KMS-11 (cell line): ENCODE measurements at regions not wholly inside any gene's neighbourhood (a gene's known extent, or its start where the extent isn't known, plus 50 kb on each side); places are given as distances from the start of the nearest gene placed in this dataset.

Experiments
- H2AFZ ChIP-seq: fragments of 200-600 bp; sonication (generic); 2 replicates; pipeline ENCODE4 v1.6.1; 2016; ENCODE audit warnings: antibody characterized with exemption, mixed run types, low read depth
- H3K27ac ChIP-seq: fragments of 200-600 bp; sonication (generic); 2 replicates; pipeline ENCODE4 v1.6.1; 2016; ENCODE audit warnings: mild to moderate bottlenecking, mixed run types
- H3K27me3 ChIP-seq: fragments of 200-600 bp; sonication (generic); 2 replicates; pipeline ENCODE4 v1.6.1; 2017; ENCODE audit warnings: mild to moderate bottlenecking, low read depth, mixed run types, moderate library complexity; ENCODE audit not compliant: insufficient read depth
- H3K36me3 ChIP-seq: fragments of 200-600 bp; sonication (generic); 2 replicates; pipeline ENCODE4 v1.6.1; 2017; ENCODE audit warnings: mild to moderate bottlenecking, mixed run types; ENCODE audit not compliant: insufficient read depth
- H3K4me1 ChIP-seq: fragments of 200-600 bp; sonication (generic); 2 replicates; pipeline ENCODE4 v1.6.1; 2016; ENCODE audit warnings: mild to moderate bottlenecking, low read depth, mixed run types; ENCODE audit not compliant: poor library complexity, severe bottlenecking
- H3K4me2 ChIP-seq: fragments of 200-600 bp; sonication (generic); 2 replicates; pipeline ENCODE4 v1.7.0; 2016; ENCODE audit warnings: mild to moderate bottlenecking, mixed run types
- H3K4me3 ChIP-seq: fragments of 200-600 bp; sonication (generic); IDR thresholded peaks from 2 replicates; pipeline ENCODE4 v1.6.1; 2017; ENCODE audit warnings: low read depth, low read length, mixed read lengths; ENCODE audit not compliant: insufficient read depth
- H3K79me2 ChIP-seq: fragments of 200-600 bp; sonication (generic); 2 replicates; pipeline ENCODE4 v1.6.1; 2016; ENCODE audit warnings: low read depth, mixed run types; ENCODE audit not compliant: insufficient read depth
- H3K9ac ChIP-seq: fragments of 200-600 bp; sonication (generic); 2 replicates; pipeline ENCODE4 v1.6.1; 2016; ENCODE audit warnings: mild to moderate bottlenecking, mixed run types
- H4K20me1 ChIP-seq: fragments of 200-600 bp; sonication (generic); 2 replicates; pipeline ENCODE4 v1.6.1; 2016; ENCODE audit warnings: mild to moderate bottlenecking, mixed run types; ENCODE audit not compliant: insufficient read depth
- CTCF ChIP-seq: fragments of 200-600 bp; sonication (generic); conservative IDR thresholded peaks from 2 replicates; pipeline ENCODE4 v1.6.1; 2017; ENCODE audit warnings: low read depth, mild to moderate bottlenecking, antibody characterized with exemption, low read length, moderate library complexity, mixed read lengths

DNA sequence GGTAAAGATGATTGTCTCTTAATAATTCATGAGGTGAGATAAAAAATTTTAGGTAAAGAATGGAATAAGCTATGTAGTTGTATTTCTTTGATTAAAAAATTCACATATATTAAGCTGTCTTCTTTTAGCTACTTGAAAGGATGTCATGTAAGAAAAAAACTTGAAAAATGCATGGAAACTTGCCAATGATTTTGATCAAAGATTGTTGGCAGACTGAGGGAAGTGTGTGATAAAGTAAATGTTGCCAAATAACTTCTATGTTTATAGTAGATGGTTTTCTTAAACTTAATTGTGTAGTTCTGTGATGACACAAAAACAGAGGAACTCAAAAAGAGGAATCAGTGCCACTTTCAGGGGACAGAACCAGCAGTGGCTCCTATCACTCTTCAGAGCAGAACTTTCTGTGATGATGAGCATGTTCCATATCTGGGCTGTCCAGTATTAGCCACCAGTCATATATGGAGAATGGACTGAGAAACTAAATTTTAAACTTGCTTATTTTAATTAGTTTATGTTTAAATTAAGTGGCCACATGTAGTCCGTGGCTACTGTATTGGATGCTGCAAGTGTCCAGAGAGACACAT is 51.9 kb upstream of the SLC38A11 start:
- H3K79me2 ChIP-seq, result no peaks in the 10 kb centered on the region
- H3K36me3 ChIP-seq, result no peaks in the 10 kb centered on the region
- H2AFZ ChIP-seq, result no peak overlapping the region
- TF ChIP-seq CTCF, result no peak
- no peaks in the 10 kb centered on the region for H3K4me1 ChIP-seq
- no peaks in the 10 kb centered on the region for H4K20me1 ChIP-seq
- no peaks in the 10 kb centered on the region for H3K27me3 ChIP-seq
- H3K9ac ChIP-seq, result no peak overlapping the region
- no peak overlapping the region for H3K27ac ChIP-seq
- H3K4me3 ChIP-seq, result no peak overlapping the region
- H3K4me2 ChIP-seq, result no peak overlapping the region
